Keratinocyte (primary cell): ENCODE measurements at regions not wholly inside any gene's neighbourhood (a gene's known extent, or its start where the extent isn't known, plus 50 kb on each side); places are given as distances from the start of the nearest gene placed in this dataset.

Experiments
- CTCF ChIP-seq, 3 experiments: IDR thresholded peaks in 1 of 3; conservative IDR thresholded peaks in 1 of 3; optimal IDR thresholded peaks in 1 of 3; 2 replicates in 2 of 3; 3 replicates in 1 of 3; pipeline versions ENCODE3 to v1.5.1; 2011; ENCODE audit warnings: low read length in 3 of 3, mild to moderate bottlenecking in 3 of 3, moderate library complexity in 2 of 3, control low read depth in 1 of 3, inconsistent platforms in 1 of 3; ENCODE audit not compliant: insufficient read depth in 2 of 3; ENCODE audit errors: extremely low read depth in 1 of 3
- EZH2 ChIP-seq: IDR thresholded peaks from one replicate; pipeline ENCODE4 v1.6.1; 2012; ENCODE audit warnings: inconsistent platforms, mild to moderate bottlenecking, low read length, moderate library complexity

DNA sequence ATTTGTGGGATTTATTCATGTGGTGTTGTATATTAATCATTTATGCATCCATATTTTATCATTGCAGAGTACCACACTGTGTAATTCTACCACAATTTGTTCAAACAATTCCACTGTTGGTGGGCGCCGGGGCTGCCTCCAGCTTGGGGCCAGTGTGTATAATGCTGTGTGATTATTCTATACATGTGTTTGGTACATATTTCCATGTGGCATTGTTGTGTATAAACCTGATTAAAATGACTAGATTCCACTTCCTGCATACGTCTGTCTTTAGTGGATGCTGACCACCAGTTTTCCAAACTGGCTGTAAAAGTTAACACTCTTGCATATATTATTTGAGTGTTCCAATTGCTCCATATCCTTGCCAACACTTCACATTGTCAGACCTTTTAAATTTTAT, 1213.8 kb downstream of the TBC1D22A start:
- no peak for TF ChIP-seq CTCF (optimal IDR thresholded peaks at IDR 0.05 in 1 of 3, IDR thresholded peaks at IDR 0.05 in 1 of 3, conservative IDR thresholded peaks at IDR 0.05 in 1 of 3; ENCODE audit: extremely low read depth in 1 of 3, insufficient read depth in 2 of 3, low read length in 3 of 3)
- no peak for TF ChIP-seq EZH2
